Right lobe of liver (tissue), 4 donors: ENCODE measurements at regions not wholly inside any gene's neighbourhood (a gene's known extent, or its start where the extent isn't known, plus 50 kb on each side); places are given as distances from the start of the nearest gene placed in this dataset.

Experiments used
- POLR2A ChIP-seq: fragments of 450-650 bp; IDR thresholded peaks from one replicate; pipeline ENCODE4 v1.6.1; 2017; ENCODE audit warnings: antibody characterized with exemption, mild to moderate bottlenecking
- TF ChIP-seq, protein P1 (sequence below), 4 donors: fragments of 200-600 bp in 3 of 4; fragments of 450-650 bp in 1 of 4; IDR thresholded peaks; one replicate each; pipeline versions ENCODE4 v1.5.1 to v1.8.0; 2016 to 2022; ENCODE audit warnings: antibody characterized with exemption in 4 of 4, mild to moderate bottlenecking in 2 of 4
- donor health status: DM: no; HTN: no; CAD: no.
- donor health status: DM: no; HTN: no; CAD: no.
- donor health status: DM: no; HTN: yes; CAD: no.

DNA sequence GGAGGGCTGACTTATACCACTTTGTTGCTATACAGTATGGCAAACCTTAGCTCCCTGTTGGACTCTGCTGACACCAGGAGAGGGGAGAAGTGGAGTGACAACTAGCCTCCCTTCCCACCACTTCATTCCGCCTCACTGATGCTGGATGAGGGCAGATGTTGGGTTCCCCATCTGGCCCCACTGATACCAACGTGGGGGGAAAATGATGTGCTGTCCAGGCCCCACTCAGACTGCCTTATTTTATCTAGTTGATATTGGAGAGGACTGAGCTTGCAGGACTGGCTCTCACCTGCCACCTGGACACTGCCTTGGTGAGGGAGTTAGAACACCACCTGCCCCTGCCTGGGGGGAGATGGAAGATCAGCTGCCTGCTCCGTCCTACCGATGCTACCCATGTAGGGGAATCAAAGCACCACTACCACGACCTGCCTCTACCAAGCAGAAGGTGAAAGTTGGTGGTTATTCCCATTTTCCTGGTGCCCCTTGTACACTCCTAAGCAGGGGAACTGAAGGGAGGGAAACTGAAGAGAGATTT, 292.1 kb downstream of the GADD45G start:
- TF ChIP-seq, protein P1, sequence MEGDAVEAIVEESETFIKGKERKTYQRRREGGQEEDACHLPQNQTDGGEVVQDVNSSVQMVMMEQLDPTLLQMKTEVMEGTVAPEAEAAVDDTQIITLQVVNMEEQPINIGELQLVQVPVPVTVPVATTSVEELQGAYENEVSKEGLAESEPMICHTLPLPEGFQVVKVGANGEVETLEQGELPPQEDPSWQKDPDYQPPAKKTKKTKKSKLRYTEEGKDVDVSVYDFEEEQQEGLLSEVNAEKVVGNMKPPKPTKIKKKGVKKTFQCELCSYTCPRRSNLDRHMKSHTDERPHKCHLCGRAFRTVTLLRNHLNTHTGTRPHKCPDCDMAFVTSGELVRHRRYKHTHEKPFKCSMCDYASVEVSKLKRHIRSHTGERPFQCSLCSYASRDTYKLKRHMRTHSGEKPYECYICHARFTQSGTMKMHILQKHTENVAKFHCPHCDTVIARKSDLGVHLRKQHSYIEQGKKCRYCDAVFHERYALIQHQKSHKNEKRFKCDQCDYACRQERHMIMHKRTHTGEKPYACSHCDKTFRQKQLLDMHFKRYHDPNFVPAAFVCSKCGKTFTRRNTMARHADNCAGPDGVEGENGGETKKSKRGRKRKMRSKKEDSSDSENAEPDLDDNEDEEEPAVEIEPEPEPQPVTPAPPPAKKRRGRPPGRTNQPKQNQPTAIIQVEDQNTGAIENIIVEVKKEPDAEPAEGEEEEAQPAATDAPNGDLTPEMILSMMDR (IDR thresholded peaks at IDR 0.05): no peak
- no peak for TF ChIP-seq POLR2A
